C4-2B (cell line): ENCODE measurements at regions not wholly inside any gene's neighbourhood (a gene's known extent, or its start where the extent isn't known, plus 50 kb on each side); places are given as distances from the start of the nearest gene placed in this dataset.

Experiments used
- H3K27ac ChIP-seq: fragments of 450-650 bp; 2 replicates; pipeline ENCODE4 v1.5.1; 2017
- ZFX ChIP-seq: fragments of 450-650 bp; IDR thresholded peaks from 2 replicates; pipeline ENCODE4 v1.6.1; 2017
- TF ChIP-seq, protein P1 (sequence below): fragments of 450-650 bp; conservative IDR thresholded peaks from 2 replicates; pipeline ENCODE4 v1.5.1; 2017; ENCODE audit warnings: mild to moderate bottlenecking

DNA sequence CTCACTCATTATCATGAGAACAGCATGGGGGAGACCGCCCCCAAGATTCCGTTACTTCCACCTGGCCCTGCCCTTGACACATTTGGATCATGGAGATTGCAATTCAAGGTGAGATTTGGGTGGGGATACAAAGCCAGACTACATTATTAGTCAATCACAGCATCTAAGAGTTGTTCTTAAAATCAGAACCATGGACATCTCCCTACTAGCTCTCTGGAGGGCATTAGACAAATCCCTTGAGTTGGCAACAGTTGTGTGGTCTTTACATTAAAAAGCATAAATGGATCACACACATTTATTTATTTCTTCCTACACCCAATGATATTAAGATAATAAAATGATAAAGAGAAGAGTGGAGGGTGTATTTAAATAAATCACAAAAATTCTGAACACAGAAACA lies 262.8 kb upstream of the VCX start:
- H3K27ac ChIP-seq: no peak overlapping the region
- TF ChIP-seq, protein P1, sequence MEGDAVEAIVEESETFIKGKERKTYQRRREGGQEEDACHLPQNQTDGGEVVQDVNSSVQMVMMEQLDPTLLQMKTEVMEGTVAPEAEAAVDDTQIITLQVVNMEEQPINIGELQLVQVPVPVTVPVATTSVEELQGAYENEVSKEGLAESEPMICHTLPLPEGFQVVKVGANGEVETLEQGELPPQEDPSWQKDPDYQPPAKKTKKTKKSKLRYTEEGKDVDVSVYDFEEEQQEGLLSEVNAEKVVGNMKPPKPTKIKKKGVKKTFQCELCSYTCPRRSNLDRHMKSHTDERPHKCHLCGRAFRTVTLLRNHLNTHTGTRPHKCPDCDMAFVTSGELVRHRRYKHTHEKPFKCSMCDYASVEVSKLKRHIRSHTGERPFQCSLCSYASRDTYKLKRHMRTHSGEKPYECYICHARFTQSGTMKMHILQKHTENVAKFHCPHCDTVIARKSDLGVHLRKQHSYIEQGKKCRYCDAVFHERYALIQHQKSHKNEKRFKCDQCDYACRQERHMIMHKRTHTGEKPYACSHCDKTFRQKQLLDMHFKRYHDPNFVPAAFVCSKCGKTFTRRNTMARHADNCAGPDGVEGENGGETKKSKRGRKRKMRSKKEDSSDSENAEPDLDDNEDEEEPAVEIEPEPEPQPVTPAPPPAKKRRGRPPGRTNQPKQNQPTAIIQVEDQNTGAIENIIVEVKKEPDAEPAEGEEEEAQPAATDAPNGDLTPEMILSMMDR: no peak

DNA sequence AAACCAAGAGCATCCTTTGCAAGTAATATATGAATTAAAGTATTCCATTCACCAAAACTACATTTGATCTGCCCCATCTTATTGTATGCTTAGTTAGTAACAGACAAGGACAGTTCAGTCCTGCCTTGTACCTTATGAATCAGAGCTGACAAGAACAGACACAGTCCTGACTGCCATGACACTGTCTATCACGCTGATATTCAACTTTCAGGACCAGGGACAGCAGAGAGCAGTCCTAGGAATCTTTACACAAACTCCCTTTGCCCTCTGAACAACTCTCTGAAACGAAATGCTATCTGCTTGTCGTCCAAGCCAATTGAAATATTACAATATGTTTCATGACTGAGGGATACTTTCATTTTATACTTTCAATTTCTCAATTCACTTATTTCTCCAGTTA lies 268.6 kb upstream of the VCX start:
- TF ChIP-seq, protein P1: no peak
- no peak for TF ChIP-seq ZFX
- H3K27ac ChIP-seq: no peak overlapping the region

DNA sequence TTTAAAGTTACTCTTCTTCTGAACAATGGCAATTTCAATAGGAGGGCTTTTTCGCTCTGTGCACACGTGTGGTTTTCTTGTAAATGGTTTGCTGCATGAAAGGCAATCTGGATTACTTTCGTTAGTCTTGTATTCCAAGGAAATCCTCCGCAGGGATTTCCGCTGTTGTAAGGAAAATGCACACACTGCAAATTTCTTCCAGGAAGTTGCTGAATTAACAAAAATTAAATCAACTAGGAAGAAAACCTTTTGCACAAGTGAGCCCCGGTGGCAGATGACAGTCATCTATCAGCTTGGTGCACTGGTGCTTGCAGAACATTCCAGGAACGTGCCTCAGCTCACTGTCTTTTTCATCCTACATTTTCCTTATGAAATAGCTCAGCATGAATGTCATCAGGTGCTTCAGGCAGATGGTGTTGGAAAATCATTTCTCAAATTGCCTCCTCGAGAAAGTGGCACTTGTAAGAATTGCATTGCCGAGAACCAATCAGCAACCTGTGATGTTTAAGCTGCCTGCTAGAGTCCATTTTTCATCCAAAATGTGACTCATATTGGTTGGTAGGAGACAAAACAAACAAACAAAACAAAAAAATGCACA lies 272.4 kb upstream of the VCX start:
- TF ChIP-seq ZFX: no peak
- TF ChIP-seq, protein P1: no peak
- H3K27ac ChIP-seq: no peak overlapping the region

DNA sequence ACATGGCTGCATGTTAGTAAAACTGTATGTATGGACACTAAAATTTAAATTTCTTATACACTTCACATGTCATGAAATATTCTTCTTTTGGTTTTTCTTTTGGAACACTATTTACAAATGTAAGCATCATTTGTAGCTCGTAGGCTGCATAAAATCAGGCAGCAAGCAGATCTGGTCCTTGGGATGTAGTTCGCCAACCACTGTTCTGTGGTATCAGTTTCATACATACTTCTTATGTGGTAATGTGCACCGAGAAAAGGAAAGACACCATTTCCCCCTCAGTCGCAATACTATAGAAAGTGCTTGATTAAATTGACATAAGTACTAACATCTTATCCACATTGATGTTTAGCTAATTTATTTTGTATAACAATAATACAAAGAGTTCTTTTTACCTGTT lies 274.4 kb upstream of the VCX start:
- H3K27ac ChIP-seq: no peak overlapping the region
- TF ChIP-seq ZFX: no peak
- TF ChIP-seq, protein P1: no peak

DNA sequence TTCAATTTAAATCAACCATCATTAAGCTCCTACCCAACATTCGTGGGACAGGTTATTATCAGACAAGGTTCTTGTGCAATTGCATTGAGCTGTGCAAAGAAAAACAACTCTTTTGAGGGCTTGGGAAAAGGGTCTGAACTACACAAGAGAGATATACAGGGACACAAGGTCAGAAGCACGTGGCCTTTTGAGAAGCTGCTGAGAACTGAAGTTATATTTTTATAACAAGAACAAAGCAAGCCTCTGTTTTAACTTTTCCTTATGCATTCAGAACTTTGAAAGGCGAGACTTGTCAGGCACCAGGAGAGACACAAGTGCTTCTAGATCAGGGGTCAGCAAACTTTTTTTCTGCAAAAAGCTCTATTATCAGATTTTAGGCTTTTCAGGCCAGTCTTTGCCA lies 274.8 kb upstream of the VCX start:
- no peak overlapping the region for H3K27ac ChIP-seq
- no peak for TF ChIP-seq ZFX
- TF ChIP-seq, protein P1: no peak

DNA sequence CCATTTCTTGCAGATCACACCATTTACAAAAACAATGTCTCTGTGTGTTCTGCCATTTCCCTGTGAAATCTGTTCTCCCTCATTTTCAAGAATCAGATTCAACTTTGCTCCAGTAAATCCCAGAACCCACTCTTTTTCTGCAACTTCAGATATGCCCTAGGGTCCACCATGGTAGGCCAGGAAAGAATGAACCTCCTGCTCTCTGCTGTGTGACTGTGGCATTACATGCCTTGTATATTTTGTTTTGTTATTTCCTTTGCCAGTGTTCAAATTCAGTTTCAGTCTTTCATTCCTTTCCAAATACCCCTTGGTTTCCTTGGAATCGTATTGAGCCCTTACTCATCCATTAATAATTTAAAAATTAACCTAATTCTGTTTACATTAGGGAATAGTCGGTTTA lies 290.2 kb upstream of the VCX start:
- TF ChIP-seq, protein P1: no peak
- TF ChIP-seq ZFX: no peak
- no peak overlapping the region for H3K27ac ChIP-seq

DNA sequence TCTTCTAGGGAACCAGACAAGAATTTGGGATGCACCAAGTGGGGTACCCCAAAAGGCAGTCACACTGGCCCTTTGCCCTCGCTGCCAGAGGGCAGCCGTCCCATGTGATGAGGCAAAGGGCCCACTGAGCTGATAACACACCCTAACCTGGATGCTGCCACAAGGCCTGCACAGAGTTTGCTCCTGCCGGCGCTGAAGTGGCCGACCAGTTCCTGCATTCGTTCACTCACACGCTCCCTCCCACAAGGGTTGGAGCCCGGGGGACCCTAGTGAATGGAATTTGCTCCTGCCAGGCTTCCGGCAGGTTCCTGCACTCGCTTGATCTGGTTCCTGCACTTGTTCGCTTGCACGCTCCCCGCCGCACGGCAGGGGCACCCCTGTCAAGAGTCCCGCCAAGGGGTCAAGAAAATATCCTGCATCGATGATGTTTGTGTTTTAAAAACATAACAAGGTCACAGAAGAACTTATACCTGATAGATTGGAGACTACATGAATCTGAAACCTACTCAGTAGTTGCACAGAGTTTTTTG lies 296.4 kb upstream of the VCX start:
- TF ChIP-seq ZFX: no peak
- H3K27ac ChIP-seq: no peak overlapping the region

DNA sequence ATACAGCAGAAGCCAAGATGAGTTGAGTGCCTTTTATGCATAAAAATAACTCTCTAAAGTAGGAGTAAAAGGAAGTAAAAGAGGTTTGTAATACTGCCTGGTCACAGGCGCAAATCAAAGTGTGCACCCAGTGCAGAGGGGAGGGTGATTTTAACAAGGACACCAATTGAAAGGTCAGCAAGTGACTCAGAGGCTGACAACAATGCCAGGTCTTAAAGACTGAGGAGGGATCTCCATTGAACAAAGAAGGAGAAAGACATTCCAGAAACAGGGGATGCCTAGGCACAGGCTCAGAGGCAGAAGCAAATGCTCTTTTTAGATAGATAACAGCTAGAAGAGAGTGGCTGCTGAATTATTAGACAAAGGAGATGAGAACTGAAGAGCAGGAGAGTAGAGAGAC lies 297.4 kb upstream of the VCX start:
- TF ChIP-seq, protein P1: no peak
- TF ChIP-seq ZFX: no peak
- no peak overlapping the region for H3K27ac ChIP-seq
